Activated B cell treated with CpG ODN at 0.5 μM for 24 hours (primary cell): ENCODE measurements at regions not wholly inside any gene's neighbourhood (a gene's known extent, or its start where the extent isn't known, plus 50 kb on each side); places are given as distances from the start of the nearest gene placed in this dataset.
"Not testable (repeated sequence)": the region's sequence is repeated elsewhere in the genome, so short reads cannot be mapped to it uniquely, and the experiment has no call there.

ENCODE experiments used
- ATAC-seq: fragments of 200-7000 bp; cut with Tn5 transposase; one replicate; pipeline ENCODE4 v1.10.0; 2021; ENCODE audit warnings: low read depth, mild to moderate bottlenecking, moderate library complexity
- CTCF ChIA-PET: fragments of 350-600 bp; sonication (Branson Sonifier 250); formaldehyde crosslinking; loops from one replicate; lab custom pipeline; 2021; ENCODE audit warnings: antibody characterized with exemption; lab: Charles Lee
- POLR2A ChIA-PET: fragments of 350-600 bp; sonication (Branson Sonifier 250); formaldehyde crosslinking; loops from one replicate; lab custom pipeline; 2021; ENCODE audit warnings: antibody characterized with exemption; lab: Charles Lee
- DNase-seq: peaks from one replicate; pipeline ENCODE4 v3.0.0; 2022
- H3K27ac Mint-ChIP-seq: one replicate; pipeline ENCODE4 v1.8.0; 2020; ENCODE audit warnings: mixed read lengths
- H3K27me3 Mint-ChIP-seq: one replicate; pipeline ENCODE4 v1.8.0; 2021; ENCODE audit warnings: mixed read lengths
- H3K36me3 Mint-ChIP-seq: one replicate; pipeline ENCODE4 v1.8.0; 2021; ENCODE audit warnings: low read depth, mixed read lengths
- H3K4me1 Mint-ChIP-seq: one replicate; pipeline ENCODE4 v1.8.0; 2021; ENCODE audit warnings: mixed read lengths
- H3K4me3 Mint-ChIP-seq: one replicate; pipeline ENCODE4 v1.8.0; 2020; ENCODE audit warnings: mild to moderate bottlenecking, mixed read lengths
- H3K9me3 Mint-ChIP-seq: one replicate; pipeline ENCODE4 v1.8.0; 2020; ENCODE audit warnings: mixed read lengths
- intact Hi-C: fragments of 100-400 bp; cut with micrococcal nuclease; formaldehyde crosslinking; loops from one replicate; pipeline ENCODE4 v1.15.1; 2024
- TF ChIP-seq, protein P1 (sequence below): fragments of 200-600 bp; IDR thresholded peaks from one replicate; pipeline ENCODE4 v1.8.0; 2022; ENCODE audit warnings: antibody characterized with exemption, mild to moderate bottlenecking

DNA sequence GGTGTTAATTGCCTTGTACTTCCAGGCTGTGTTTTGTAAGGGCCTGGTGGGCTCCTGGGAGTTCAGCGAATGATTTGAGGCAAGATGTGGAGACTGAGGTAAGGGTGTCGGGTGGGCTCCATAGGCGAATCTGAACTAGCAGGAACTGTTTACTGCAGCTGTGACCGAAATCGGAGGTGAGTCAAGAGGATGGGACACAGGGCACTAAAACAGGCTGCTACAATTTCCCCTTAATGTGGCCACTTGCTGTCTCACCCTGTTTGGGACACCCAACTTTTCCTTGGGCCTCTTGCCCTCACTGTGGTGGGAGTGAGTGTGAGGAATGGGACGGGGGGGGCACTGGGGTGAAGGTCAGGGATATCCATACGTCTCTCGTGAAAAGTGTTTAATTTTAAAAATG is 53.9 kb upstream of the MCUR1 start:
- ChIA-PET CTCF (no interaction called here), POLR2A (interaction anchor here (0.6 kb wide), 1 partner anchor 121 kb away, joined by 10 read pairs; no protein-coding TSS in a partner anchor)
- intact Hi-C loops: no loop called here
- H3K4me1 Mint-ChIP-seq: peaks cover 8% of the 10 kb centered on the region
- H3K9me3 Mint-ChIP-seq: no peaks in the 10 kb centered on the region
- TF ChIP-seq, protein P1, sequence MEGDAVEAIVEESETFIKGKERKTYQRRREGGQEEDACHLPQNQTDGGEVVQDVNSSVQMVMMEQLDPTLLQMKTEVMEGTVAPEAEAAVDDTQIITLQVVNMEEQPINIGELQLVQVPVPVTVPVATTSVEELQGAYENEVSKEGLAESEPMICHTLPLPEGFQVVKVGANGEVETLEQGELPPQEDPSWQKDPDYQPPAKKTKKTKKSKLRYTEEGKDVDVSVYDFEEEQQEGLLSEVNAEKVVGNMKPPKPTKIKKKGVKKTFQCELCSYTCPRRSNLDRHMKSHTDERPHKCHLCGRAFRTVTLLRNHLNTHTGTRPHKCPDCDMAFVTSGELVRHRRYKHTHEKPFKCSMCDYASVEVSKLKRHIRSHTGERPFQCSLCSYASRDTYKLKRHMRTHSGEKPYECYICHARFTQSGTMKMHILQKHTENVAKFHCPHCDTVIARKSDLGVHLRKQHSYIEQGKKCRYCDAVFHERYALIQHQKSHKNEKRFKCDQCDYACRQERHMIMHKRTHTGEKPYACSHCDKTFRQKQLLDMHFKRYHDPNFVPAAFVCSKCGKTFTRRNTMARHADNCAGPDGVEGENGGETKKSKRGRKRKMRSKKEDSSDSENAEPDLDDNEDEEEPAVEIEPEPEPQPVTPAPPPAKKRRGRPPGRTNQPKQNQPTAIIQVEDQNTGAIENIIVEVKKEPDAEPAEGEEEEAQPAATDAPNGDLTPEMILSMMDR: no peak
- DNase-seq (no peak), ATAC-seq (no peak)
- H3K4me3 Mint-ChIP-seq: no peak overlapping the region
- H3K27me3 Mint-ChIP-seq: peaks cover 12% of the 10 kb centered on the region
- H3K27ac Mint-ChIP-seq: no peak overlapping the region
- no peaks in the 10 kb centered on the region for H3K36me3 Mint-ChIP-seq

DNA sequence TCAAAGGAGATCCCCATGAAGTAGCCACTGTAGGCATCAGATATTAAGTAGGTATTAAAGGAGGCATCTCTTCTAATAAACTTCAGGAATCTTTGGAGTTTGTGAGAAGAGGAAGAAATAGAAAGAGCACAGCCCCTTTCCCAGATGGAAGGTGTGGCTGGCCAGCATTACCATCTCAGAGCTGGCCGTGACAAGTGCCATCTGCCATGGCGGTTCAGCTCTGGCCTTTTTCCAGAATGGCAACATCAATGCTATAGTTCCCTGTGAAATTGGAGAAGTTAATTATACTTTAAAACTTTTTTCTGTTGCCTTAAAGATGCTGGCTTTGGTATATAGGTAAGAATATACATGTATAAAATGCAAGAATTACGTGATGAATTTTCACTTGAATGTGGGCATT is 51.9 kb upstream of the MCUR1 start:
- DNase-seq (no peak), ATAC-seq (no peak)
- Mint-ChIP-seq H3K4me3 (no peak overlapping the region), H3K36me3 (no peaks in the 10 kb centered on the region), H3K4me1 (peaks cover 3% of the 10 kb centered on the region), H3K27ac (no peak overlapping the region), H3K27me3 (peaks cover 23% of the 10 kb centered on the region), H3K9me3 (no peaks in the 10 kb centered on the region)
- TF ChIP-seq, protein P1: no peak
- intact Hi-C loops: no loop called here
- CTCF ChIA-PET: no interaction called here
- POLR2A ChIA-PET: no interaction called here

DNA sequence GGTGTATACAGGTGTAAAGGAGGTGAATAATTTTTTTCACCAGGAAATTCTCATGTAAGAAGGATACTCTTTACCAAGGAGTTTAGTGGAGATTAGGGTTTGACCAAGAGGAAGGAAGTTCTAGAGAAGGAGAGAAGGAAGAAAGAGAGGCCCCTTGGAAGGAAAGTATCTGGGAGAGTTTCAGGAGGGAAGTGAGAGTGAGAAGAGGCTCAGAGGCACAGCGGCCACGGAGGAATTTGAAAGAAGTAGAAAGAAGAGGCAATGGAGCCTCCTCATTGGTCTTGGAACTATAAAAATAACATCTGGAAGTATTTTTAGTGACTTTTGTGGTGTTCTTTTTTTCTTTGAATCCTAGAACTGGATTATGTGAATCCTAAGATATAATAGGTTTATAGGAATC is 50.8 kb upstream of the MCUR1 start:
- Mint-ChIP-seq H3K4me3 (no peak overlapping the region), H3K36me3 (no peaks in the 10 kb centered on the region), H3K4me1 (peaks cover 3% of the 10 kb centered on the region), H3K9me3 (peaks cover 4% of the 10 kb centered on the region), H3K27ac (no peak overlapping the region), H3K27me3 (peaks cover 33% of the 10 kb centered on the region)
- DNase-seq: no peak
- ChIA-PET CTCF (interaction anchor here (0.6 kb wide), 1 partner anchor 527 kb away, joined by 3 read pairs; no protein-coding TSS in a partner anchor), POLR2A (no interaction called here)
- ATAC-seq: no peak
- TF ChIP-seq, protein P1: no peak
- intact Hi-C loops: loop anchor here (1.0 kb wide), 1 partner anchor 31 kb away; no protein-coding TSS in a partner anchor

DNA sequence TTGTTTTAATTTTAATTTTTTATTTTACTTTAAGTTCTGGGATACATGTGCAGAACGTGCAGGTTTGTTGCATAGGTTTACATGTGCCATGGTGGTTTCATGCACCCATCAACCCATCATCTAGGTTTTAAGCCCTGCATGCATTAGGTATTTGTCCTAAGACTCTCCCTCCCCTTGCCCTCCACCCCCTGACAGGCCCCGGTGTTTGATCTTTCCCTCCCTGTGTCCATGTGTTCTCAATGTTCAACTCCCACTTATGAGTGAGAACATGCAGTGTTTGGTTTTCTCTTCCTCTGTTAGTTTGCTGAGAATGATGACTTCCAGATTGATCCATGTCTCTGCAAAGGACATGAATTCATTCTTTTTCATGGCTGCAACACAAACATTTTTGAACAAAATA is 50.3 kb upstream of the MCUR1 start:
- H3K36me3 Mint-ChIP-seq, POLR2A ChIA-PET, H3K27ac Mint-ChIP-seq, H3K4me1 Mint-ChIP-seq, H3K4me3 Mint-ChIP-seq, ATAC-seq, H3K9me3 Mint-ChIP-seq, DNase-seq: not testable (repeated sequence)
- peaks cover 33% of the 10 kb centered on the region for H3K27me3 Mint-ChIP-seq
- intact Hi-C loops: loop anchor here (1.0 kb wide), 1 partner anchor 30 kb away; no protein-coding TSS in a partner anchor
- CTCF ChIA-PET: interaction anchor here (1.1 kb wide), 1 partner anchor 9 kb away, joined by 3 read pairs; no protein-coding TSS in a partner anchor
